ENCODE measurements at regions not wholly inside any gene's neighbourhood (a gene's known extent, or its start where the extent isn't known, plus 50 kb on each side); places are given as distances from the start of the nearest gene placed in this dataset.
"Not testable (repeated sequence)": the region's sequence is repeated elsewhere in the genome, so short reads cannot be mapped to it uniquely, and the experiment has no call there.

DNA sequence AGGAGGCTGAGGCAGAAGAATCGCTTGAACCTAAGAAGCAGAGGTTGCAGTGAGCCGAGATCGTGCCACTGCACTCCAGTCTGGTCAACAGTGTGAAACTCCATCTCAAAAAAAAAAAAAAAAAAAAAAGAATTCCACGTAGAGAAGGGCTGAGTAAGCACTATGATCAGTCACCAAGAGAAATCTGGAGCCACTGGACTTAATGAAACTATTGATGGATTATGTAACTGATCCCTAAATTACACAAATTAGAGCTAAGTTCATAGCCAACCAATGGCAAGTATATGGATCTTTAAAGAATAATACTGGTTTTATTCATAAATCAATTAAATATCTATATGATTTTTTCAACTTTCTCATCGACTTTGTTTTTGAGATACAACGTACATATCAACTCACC is 72.2 kb upstream of the ABLIM1 start:
- no peak for DNase-seq (ENCODE audit: low read depth)

DNA sequence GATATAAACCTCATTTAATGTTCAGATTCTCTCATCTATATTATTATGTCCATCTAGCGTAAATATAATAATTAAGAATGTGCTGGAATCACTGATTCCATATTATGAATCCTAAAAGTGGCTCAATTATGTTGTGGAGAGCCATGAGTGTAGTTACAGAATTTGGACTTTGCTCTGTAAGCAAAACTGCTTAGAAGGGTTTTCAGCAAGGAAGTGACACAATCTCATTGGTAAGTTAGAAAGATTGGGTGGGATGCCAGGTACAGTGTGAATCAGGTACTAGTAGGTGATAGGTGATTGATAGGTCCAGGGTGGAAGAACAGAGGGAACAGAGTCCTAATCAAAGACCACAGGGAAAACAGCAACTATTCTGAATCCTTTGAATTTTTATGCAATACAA is 74.9 kb upstream of the ABLIM1 start:
- no peak for DNase-seq (ENCODE audit: low read depth)

DNA sequence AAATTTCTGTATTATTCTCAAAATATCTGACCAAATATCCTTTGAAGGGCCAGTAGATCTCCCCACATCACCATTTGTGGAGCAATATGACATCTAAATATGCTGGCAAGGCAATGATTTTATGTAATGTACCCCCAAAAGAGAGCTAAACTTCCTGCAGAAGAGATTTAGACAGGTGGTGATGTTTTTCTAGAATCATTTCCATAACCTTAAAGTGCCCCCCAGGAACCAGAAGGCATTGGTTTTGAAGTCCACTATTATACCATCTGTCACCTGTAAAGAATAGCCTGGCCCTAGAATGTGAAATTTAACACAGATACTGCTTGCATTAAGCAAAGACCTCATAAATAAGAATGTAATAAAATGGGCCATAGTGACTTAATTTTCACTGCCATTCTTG is 77.9 kb upstream of the ABLIM1 start:
- DNase-seq (ENCODE audit: low read depth): no peak

DNA sequence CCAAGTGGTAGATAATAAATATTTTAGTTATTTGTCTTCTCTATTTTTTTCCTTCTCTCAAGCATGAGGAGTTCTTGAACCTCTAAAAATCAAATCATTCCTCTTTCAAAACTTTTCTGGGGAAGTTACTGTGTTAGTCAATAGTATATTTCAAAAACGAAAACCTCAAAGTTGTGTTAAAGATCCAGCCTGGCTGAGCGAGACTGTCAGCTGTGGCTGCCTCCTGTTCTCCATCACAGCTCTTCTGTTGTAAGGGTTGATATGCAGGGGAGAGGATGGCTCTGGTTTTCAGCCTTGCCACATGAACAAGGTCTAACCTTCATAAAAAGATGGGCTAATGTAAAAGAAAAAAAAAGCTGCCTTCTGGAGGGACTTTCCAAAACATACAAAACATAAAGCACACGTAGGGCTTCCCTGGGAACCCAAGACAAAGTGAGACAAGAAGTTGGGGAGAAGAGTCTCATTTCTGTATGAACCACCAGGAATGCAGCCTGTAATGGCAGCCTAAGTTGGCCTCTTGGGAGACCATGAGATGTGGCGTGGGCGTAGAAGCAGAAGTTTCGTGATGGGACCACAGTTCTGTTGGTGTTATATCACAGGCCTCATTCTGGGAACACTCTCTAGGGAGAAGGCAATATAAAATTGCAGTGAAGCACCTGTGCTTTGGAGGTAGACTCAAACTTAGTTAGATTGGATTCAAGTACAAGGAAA is 77.9 kb upstream of the FHIP2A start:
- no peak for DNase-seq (ENCODE audit: low read depth)

GRCh38 chr10:114746531-114746930 is 75.0 kb upstream of the FHIP2A start:
- no peak for DNase-seq (ENCODE audit: low read depth)

- no peak for DNase-seq (ENCODE audit: low read depth)
These were observed 73.3 kb upstream of the FHIP2A start for GRCh38 chr10:114748241-114748640.

DNA sequence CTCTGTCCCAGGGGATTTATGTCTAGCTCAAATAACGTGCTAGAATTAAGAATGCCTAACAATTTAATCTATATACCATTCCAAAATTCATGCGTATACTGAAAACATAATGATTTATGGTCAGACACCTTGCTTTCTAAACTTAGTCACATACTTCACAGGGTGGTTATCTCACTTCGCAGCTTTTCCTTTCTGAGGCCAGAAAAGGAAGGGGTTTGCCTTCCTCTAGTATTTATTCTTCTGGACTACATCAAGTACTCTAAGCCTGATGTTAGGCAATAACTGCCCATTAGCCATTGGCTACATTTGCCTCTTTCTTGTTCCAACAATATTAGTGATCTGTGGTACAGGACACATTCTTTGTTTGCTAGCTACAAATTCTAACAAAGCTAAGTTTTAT is 72.6 kb upstream of the FHIP2A start:
- DNase-seq (ENCODE audit: low read depth): no peak

DNA sequence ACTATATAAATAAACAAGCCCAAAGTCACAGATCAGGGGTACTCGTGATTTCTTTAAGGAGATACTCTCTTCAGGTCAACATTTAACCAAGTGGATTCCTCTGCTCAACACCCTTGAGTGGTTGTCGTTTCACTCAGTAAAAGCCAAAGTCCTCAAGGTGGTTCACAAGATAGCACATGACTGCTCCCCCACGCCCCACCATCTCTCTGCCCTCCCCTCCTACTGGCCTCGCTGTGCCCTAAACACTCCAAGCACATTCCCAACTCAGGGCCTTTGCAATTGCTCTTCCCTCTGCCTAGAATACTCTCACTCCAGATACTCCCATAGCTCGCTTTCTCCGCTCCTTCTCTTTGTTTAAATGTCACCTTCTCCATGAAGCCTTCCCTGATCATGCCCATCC is 72.1 kb upstream of the FHIP2A start:
- no peak for DNase-seq (ENCODE audit: low read depth)

GRCh38 chr10:114751856-114752255 is 69.7 kb upstream of the FHIP2A start:
- no peak for DNase-seq (ENCODE audit: low read depth)

DNA sequence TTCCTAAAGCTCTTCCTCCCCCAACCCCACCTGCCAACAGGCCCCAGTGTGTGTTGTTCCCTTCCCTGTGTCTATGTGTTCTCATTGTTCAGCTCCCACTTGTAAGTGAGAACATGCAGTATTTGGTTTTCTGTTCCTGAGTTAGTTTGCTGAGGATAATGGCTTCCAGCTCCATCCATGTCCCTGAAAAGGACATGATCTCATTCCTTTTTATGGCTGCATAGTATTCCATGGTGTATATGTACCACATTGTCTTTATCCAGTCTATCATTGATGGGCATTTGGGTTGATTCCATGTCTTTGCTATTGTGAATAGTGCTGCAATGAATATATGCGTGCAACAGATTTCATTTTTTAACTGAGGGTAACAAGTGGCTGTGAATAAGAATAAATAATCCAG is 69.0 kb upstream of the FHIP2A start:
- not testable (repeated sequence) for DNase-seq (ENCODE audit: low read depth)

DNA sequence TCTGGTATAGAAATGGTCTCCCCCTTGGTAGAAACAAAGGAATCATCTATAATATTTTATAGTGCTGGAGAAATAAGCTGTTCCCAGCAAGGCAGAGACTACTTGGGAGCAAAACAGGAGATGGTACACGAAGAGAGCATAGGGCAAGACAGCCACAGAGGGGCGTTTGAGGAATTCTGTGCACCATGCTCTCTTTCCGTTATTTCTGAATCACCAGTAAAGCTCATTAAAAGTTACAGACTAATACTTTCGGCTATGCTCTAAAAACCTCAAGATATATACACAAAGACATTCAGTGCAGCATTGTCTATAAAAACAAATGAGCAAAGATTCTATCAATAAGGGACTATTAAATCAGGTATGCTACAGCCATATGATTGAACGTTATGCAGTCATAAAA is 68.5 kb upstream of the FHIP2A start:
- DNase-seq (ENCODE audit: low read depth): no peak

DNA sequence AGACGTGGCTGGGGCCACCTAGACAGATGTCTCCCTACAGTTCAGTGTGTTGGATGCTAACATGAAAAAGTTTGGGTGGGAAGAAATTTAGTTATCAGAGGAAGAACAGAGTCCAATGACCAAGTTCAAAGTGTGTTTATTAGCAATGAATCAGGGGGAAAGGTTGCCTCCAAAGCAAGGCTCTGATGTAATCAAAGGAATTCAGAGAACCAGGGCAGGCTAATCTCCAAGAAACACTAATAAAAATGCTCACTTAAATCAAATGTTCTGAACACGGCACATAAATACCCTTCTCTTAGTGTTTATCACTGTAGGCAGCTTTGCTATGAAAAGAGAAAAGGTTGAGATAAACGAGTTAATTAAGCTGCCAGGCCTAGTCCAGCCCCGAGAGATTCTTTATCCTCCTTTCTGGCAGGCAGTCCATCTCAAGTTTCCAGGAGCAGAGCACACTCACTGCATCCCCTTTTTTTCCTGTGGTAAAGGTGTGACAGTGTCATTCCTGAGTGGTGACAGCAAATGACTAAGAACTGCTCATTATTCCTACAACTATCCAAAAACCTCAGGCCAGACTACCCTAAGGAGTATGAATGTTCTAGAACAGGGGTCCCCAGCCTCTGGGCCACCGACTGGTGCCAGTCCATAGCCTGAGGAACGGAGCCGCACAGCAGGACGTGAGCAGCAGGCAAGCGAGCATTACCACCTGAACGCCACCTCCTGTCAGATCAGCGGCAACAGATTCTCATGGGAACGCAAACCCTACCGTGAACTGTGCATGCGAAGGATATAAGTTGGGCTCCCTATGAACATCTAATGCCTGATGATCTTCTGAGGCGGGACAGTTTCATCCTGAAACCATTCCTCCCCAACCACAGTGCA is 66.9 kb upstream of the FHIP2A start:
- DNase-seq (ENCODE audit: low read depth): no peak

- DNase-seq (ENCODE audit: low read depth): no peak
These were observed 66.0 kb upstream of the FHIP2A start for GRCh38 chr10:114755537-114755936.

- no peak for DNase-seq (ENCODE audit: low read depth)
These were observed 63.2 kb upstream of the FHIP2A start for GRCh38 chr10:114758331-114758730.

DNA sequence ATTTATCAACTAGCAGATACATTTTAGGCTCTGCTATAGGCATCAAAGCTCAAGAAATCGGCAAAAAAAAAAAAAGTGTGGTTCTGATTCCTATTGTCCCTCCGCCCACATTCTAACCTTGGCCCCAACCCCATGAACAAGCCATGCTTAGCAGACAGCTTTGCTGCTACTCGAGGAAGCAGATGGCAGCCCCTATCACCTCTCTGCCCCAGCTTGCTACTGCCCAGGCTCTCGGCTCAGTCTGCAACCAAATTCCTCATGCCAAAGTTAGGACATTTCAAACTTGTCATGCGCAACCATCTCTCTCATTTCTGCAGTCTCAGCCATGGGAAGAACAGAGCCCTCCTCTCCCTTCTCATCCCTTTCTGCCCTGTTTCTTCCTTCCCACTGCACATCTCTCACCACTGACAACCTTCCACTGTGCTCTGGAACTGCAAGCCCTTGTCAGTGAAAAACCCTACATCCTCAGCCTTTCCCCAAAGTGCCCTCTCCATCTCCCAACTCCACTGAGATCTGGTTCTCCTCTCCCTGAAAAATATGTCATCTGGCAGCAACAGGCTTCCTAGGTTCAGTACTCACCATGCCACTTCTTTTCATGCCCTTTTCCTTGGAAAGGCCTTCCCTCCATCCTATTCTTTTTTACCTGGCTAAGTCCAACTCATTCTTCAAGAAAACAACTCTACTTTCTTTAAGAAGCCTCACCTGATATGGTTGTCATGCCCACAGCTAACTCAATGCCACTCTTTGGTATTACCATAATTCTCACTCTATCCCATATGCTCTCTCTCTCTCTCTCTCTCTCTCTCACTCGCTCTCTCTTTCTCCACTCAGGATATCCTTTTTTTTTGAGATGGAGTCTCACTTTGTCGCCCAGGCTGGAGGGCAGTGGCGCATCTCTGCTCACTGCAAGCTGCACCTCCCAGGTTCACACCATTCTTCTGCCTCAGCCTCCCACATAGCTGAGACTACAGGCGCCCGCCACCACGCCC is 60.1 kb upstream of the FHIP2A start:
- no peak for DNase-seq (ENCODE audit: low read depth)

- DNase-seq (ENCODE audit: low read depth): no peak
These were observed 58.8 kb upstream of the FHIP2A start for GRCh38 chr10:114762811-114763210.

- DNase-seq (ENCODE audit: low read depth): no peak
These were observed 56.9 kb upstream of the FHIP2A start for GRCh38 chr10:114764656-114765055.

DNA sequence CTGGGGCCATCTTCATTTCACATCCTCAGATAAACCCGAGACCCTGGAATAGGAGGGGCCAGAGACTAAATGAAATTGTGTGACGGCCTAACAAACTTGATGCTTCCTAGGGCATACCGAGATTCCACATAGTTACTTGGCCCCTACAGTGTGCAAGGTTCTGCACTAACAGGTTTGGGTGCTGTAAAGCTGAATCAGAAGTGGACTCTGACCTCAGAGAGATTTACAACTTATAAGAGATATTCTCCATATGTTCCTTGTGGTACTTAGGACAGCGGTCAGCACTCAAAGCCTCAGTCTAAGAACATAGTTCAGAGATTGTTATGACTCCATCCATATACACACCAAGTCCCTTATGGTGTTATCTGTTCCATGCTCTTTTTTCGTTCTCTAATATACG is 55.1 kb upstream of the FHIP2A start:
- DNase-seq (ENCODE audit: low read depth): no peak

DNA sequence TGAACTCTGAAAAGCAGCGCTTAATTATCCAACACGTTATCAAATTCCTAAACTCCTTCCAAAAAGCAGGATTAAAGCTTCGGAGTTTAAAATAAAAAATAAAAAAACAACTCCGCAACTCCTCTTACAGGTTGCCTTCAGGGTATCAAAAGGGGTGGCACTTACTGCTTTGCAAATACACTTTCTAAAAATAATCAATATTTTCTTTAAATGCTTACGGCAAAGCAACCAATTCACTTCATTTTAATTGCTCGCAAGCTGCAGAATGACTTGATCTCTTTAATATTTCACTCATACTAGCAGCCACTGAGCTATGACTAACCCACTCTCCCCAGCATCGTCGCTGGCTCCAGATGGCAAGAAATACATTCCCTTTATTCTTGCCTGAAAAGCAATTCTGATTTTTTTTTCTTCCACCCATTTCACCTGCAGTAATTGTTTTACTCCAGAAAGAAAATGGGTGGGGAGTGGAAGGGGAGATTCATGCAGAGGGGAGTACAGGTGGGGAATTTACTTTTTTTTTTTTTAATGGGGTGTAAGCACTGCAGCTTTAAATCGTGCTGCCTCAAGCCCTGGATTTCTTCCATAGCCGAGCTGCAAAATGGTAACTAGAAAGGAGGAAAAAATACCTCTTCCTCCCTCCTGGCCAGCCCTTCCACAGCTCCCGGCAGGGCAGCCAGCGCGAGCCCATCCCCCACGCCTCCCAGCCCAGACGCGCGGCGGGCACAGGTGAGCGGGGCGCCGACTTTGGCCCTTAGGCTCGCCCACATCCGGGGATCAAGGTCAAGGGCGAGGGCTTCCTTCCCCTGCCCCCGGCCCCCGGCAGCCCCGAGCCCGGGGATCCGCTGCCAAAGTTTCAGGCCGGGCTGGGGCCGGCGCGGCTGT is 54.2 kb upstream of the FHIP2A start:
- DNase-seq (ENCODE audit: low read depth): no peak

- no peak for DNase-seq (ENCODE audit: low read depth)
These were observed 53.4 kb upstream of the FHIP2A start for GRCh38 chr10:114767986-114768821.

Measured in HS-27A (cell line).